ENCODE measurements at regions not wholly inside any gene's neighbourhood (a gene's known extent, or its start where the extent isn't known, plus 50 kb on each side); places are given as distances from the start of the nearest gene placed in this dataset.

DNA sequence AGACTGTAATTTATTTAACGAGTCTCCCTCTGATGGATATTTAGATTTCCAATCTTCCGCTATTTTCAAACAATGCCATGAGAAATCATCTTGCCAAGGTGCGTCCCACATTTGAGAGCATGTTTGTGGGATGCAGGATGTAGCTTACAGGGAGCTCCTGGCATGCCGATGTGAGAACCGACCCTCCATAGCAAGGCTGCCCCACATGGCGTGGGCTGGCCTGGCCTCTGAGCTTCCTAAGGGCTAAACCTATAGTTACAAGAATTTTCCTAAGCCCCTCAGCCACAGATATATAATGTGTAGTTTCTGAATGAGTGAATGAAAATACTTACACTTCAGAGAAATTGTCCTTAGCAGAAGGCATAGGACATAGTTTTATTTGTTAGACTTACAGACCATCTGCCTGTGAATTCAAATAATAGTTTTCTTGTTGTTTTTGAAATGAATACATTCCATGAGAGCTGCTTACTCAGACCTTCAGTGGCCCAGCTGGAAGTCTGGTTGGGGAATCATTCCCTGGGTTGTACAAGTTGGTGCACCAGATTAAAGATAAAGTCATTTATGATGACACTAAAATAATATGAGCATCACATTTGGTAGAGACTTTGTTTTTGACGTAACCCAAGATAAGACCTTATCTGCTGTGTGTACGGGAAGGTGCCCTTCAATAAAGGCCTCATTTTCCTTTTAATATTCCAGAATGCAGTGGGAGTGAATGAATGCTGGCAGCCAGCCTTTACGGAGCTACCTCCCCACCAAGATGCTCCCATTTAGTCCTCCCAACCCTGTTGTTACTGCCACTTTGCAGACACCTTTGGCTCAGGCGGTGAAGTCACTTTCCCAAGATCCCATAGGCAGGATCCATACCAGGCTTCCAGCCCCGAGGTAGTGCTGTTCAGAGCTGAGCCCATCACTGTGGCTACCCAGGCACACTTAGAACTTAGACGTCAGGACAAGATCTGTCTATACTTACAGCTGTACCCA is 107.1 kb downstream of the GLI2 start:
- TF ChIP-seq, protein P1, sequence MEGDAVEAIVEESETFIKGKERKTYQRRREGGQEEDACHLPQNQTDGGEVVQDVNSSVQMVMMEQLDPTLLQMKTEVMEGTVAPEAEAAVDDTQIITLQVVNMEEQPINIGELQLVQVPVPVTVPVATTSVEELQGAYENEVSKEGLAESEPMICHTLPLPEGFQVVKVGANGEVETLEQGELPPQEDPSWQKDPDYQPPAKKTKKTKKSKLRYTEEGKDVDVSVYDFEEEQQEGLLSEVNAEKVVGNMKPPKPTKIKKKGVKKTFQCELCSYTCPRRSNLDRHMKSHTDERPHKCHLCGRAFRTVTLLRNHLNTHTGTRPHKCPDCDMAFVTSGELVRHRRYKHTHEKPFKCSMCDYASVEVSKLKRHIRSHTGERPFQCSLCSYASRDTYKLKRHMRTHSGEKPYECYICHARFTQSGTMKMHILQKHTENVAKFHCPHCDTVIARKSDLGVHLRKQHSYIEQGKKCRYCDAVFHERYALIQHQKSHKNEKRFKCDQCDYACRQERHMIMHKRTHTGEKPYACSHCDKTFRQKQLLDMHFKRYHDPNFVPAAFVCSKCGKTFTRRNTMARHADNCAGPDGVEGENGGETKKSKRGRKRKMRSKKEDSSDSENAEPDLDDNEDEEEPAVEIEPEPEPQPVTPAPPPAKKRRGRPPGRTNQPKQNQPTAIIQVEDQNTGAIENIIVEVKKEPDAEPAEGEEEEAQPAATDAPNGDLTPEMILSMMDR (conservative IDR thresholded peaks at IDR 0.05 in 1 of 2, IDR thresholded peaks at IDR 0.05 in 1 of 2; ENCODE audit: extremely low read depth in 1 of 2, insufficient read depth in 1 of 2, low read depth in 1 of 2, low read length in 2 of 2) = no peak
- TF ChIP-seq EZH2 (IDR thresholded peaks at IDR 0.05; ENCODE audit: borderline replicate concordance, low read length) = no peak

Measured in mammary epithelial cell (primary cell).